ENCODE measurements at regions not wholly inside any gene's neighbourhood (a gene's known extent, or its start where the extent isn't known, plus 50 kb on each side); places are given as distances from the start of the nearest gene placed in this dataset.

DNA sequence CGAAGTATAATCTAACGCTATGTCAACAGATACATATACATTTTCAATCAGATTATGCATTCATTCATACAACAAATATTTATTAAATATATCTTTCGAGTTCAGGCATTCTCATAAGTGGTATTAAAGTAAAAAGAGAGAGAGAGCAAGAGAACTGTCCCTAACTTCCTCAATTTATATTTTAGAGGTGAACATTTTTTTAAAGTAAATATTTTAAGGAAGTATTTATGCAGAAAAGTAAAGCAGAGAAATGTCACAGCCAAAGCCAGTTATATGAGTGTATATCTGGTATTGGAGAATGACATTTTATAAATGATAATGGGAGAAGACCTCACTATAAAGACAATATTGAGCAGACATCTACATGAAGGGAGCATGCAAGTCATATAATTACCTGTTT is 667.3 kb upstream of the CDH9 start:
- no peak for DNase-seq (ENCODE audit: low read depth)
- TF ChIP-seq CTCF (IDR thresholded peaks at IDR 0.05; ENCODE audit: low read length, missing control alignments): no peak
- no peak overlapping the region for H3K4me3 ChIP-seq (replicated peaks; ENCODE audit: low read depth, low read length)

- no peak overlapping the region for H3K4me3 ChIP-seq (replicated peaks; ENCODE audit: low read depth, low read length)
- no peak for TF ChIP-seq CTCF (IDR thresholded peaks at IDR 0.05; ENCODE audit: low read length, missing control alignments)
- peak; percentile 58 for DNase-seq (ENCODE audit: low read depth)
These were observed 663.8 kb upstream of the CDH9 start for GRCh38 chr5:27701931-27702903.

DNA sequence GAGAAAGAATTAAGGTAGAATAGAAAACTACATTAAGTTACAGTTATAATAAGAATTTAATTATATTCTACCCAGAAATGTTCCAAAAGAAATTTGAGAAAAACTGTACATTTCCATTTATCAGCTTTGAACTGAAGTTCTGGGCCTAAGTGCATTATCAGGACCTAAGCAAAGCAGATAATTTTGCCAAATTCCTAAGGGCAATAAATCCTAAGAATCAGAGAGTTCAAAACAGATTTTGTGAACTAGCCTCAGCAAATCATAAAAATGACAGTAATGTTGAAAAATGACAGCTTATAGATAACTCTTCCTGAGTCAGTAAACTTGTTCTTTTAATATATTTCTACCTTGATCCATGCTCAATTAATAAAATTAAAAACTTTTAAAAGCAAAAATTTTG is 662.1 kb upstream of the CDH9 start:
- TF ChIP-seq CTCF (IDR thresholded peaks at IDR 0.05; ENCODE audit: low read length, missing control alignments): no peak
- DNase-seq (ENCODE audit: low read depth): no peak
- no peak overlapping the region for H3K4me3 ChIP-seq (replicated peaks; ENCODE audit: low read depth, low read length)

GRCh38 chr5:27682600-27682999 is 644.2 kb upstream of the CDH9 start:
- DNase-seq (ENCODE audit: low read depth): peak; percentile 33
- no peak overlapping the region for H3K4me3 ChIP-seq (replicated peaks; ENCODE audit: low read depth, low read length)
- peak; percentile 43 for TF ChIP-seq CTCF (IDR thresholded peaks at IDR 0.05; ENCODE audit: low read length, missing control alignments)

- no peak for TF ChIP-seq CTCF (IDR thresholded peaks at IDR 0.05; ENCODE audit: low read length, missing control alignments)
- no peak overlapping the region for H3K4me3 ChIP-seq (replicated peaks; ENCODE audit: low read depth, low read length)
- no peak for DNase-seq (ENCODE audit: low read depth)
These were observed 614.1 kb upstream of the CDH9 start for GRCh38 chr5:27652505-27652904.

DNA sequence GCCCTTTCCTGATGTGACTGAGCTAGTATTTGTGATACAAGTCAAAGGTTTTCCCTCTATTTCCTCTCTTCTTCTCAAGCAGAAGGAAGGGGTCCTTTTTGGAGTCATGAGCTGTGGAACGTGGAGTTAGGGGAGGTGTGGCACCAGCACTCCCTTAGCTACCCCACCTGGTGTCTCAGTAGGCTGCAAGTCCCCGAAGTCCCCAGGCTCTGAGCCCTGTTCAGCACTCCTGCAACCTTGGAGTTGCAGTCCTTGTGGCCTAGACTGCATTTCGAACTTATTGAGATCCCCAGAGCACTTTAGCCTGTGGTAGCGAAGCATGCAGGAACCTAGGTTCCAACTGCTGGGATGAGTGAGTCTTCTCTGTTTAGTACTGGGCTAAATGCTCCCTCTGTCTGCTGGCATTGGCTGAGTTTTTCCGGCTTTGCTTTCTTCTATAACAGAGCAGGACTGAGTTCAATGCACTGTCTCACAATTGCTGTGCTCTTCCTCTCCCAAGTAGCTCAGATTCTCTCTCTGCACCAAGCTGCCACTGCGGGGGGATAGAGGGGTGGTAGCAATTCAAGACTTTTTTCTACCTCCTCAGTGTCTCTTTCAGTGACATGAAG is 600.7 kb upstream of the CDH9 start:
- no peak for DNase-seq (ENCODE audit: low read depth)
- TF ChIP-seq CTCF (IDR thresholded peaks at IDR 0.05; ENCODE audit: low read length, missing control alignments): no peak
- no peak overlapping the region for H3K4me3 ChIP-seq (replicated peaks; ENCODE audit: low read depth, low read length)

All from fibroblast of pulmonary artery (primary cell).